HCT116 (cell line): ENCODE measurements at regions not wholly inside any gene's neighbourhood (a gene's known extent, or its start where the extent isn't known, plus 50 kb on each side); places are given as distances from the start of the nearest gene placed in this dataset.

Experiments used
- ATAC-seq: fragments of 200-7000 bp; cut with Tn5 transposase; 2 replicates; pipeline ENCODE4 v1.9.1; 2020; ENCODE audit warnings: mild to moderate bottlenecking, moderate library complexity
- BruUV-seq: library from RNA; stranded (reverse); fragments of 400-500 nt; replicated peaks from 2 replicates; lab custom pipeline; 2021; lab: Mats Ljungman, UMichigan
- CTCF ChIA-PET: fragments of 300-600 bp; sonication (Branson Sonifier 250); formaldehyde crosslinking; loops from one replicate; lab custom pipeline; 2021; ENCODE audit warnings: antibody characterized with exemption; lab: Charles Lee
- POLR2A ChIA-PET: fragments of 300-600, 350-600 bp; sonication (Branson Sonifier 250); formaldehyde crosslinking; loops from one replicate; lab custom pipeline; 2021; ENCODE audit warnings: antibody characterized with exemption; lab: Charles Lee
- RAD21 ChIA-PET, 2 experiments: fragments of 300-600 bp; sonication (Branson Sonifier 250); formaldehyde crosslinking; loops; one replicate each; lab custom pipeline; 2023; ENCODE audit warnings: low total read pairs in 2 of 2; ENCODE audit not compliant: uncharacterized antibody in 2 of 2, unreplicated experiment in 2 of 2, low non-redundant PET in 1 of 2; lab: Charles Lee
- DNase-seq: peaks from one replicate; pipeline ENCODE4 v3.0.0-alpha.2; 2010; ENCODE audit warnings: low read depth, low spot score
- H2AFZ ChIP-seq: fragments of 200-600 bp; shearing (Covaris generic), sonication (generic); 2 replicates; pipeline ENCODE4 v1.6.1; 2017; ENCODE audit warnings: low read depth, mixed run types, mixed read lengths, antibody characterized with exemption, low read length; ENCODE audit not compliant: poor library complexity, severe bottlenecking
- H3K27ac ChIP-seq: 2 replicates; pipeline ENCODE4 v1.5.1; 2012; ENCODE audit warnings: low read depth, low read length
- H3K27me3 ChIP-seq: fragments of 200-600 bp; sonication (generic); 2 replicates; pipeline ENCODE4 v1.6.1; 2016; ENCODE audit warnings: mixed run types, low read length, mixed read lengths; ENCODE audit not compliant: insufficient read depth
- H3K36me3 ChIP-seq, 2 experiments: fragments of 200-500 bp in 1 of 2; fragments of 200-600 bp in 1 of 2; sonication (Bioruptor generic) in 1 of 2; sonication (generic) in 1 of 2; 2 replicates each; pipeline versions ENCODE4 v1.5.1 to v1.6.1; 2014 to 2016; ENCODE audit warnings: low read length in 2 of 2, inconsistent platforms in 1 of 2, mixed read lengths in 1 of 2, mixed run types in 1 of 2; ENCODE audit not compliant: insufficient read depth in 2 of 2, control insufficient read depth in 1 of 2
- H3K4me1 ChIP-seq, 2 experiments: fragments of 200-600 bp in 1 of 2; sonication (generic) in 1 of 2; 2 replicates each; pipeline versions ENCODE4 v1.5.1 to v1.6.1; 2012 to 2017; ENCODE audit warnings: low read length in 2 of 2, inconsistent platforms in 1 of 2, mild to moderate bottlenecking in 1 of 2, mixed read lengths in 1 of 2, mixed run types in 1 of 2, moderate library complexity in 1 of 2; ENCODE audit not compliant: insufficient read depth in 2 of 2, control insufficient read depth in 1 of 2
- H3K4me2 ChIP-seq: fragments of 200-600 bp; sonication (generic); 2 replicates; pipeline ENCODE4 v1.6.1; 2017; ENCODE audit warnings: mixed run types, low read length, mixed read lengths
- H3K4me3 ChIP-seq, 2 experiments: fragments of 200-600 bp in 1 of 2; sonication (generic) in 1 of 2; replicated peaks in 1 of 2; 2 replicates each; pipeline ENCODE4 v1.5.1; 2011 to 2016; ENCODE audit warnings: low read length in 2 of 2, control low read depth in 1 of 2, low read depth in 1 of 2, mild to moderate bottlenecking in 1 of 2, mixed read lengths in 1 of 2, mixed run types in 1 of 2
- H3K79me2 ChIP-seq: fragments of 200-600 bp; sonication (generic); 2 replicates; pipeline ENCODE4 v1.6.1; 2017; ENCODE audit warnings: mild to moderate bottlenecking, mixed run types, low read length, moderate library complexity, mixed read lengths; ENCODE audit not compliant: insufficient read depth
- H3K9ac ChIP-seq: fragments of 200-600 bp; sonication (generic); 2 replicates; pipeline ENCODE4 v1.6.1; 2016; ENCODE audit warnings: low read length, mixed read lengths
- H3K9me2 ChIP-seq: fragments of 200-600 bp; sonication (generic), shearing (Covaris generic); 2 replicates; pipeline ENCODE4 v1.6.1; 2017; ENCODE audit warnings: mixed run types, mild to moderate bottlenecking, moderate library complexity; ENCODE audit not compliant: insufficient read depth
- H3K9me3 ChIP-seq, 2 experiments: fragments of 200-500 bp in 1 of 2; fragments of 200-600 bp in 1 of 2; sonication (Bioruptor generic) in 1 of 2; sonication (generic) in 1 of 2; 2 replicates each; pipeline ENCODE4 v1.6.1; 2014 to 2017; ENCODE audit warnings: low read length in 2 of 2, mixed read lengths in 2 of 2, inconsistent platforms in 1 of 2, low read depth in 1 of 2, mild to moderate bottlenecking in 1 of 2, mixed run types in 1 of 2, moderate library complexity in 1 of 2; ENCODE audit not compliant: control insufficient read depth in 1 of 2, insufficient read depth in 1 of 2
- H4K20me1 ChIP-seq: fragments of 200-600 bp; sonication (generic), shearing (Covaris generic); 2 replicates; pipeline ENCODE4 v1.6.1; 2017; ENCODE audit warnings: mixed run types, mild to moderate bottlenecking, moderate library complexity; ENCODE audit not compliant: insufficient read depth
- CEBPB ChIP-seq: IDR thresholded peaks from 2 replicates; pipeline ENCODE4 v1.6.1; 2012; ENCODE audit warnings: low read depth
- EGR1 ChIP-seq: IDR thresholded peaks from 2 replicates; pipeline ENCODE4 v1.6.1; 2012; ENCODE audit warnings: low read depth
- EZH2 ChIP-seq: fragments of 200-600 bp; sonication (generic); IDR thresholded peaks from 2 replicates; pipeline ENCODE4 v1.6.1; 2017; ENCODE audit warnings: antibody characterized with exemption, mixed run types
- EZH2phosphoT487 ChIP-seq: fragments of 200-600 bp; IDR thresholded peaks from 2 replicates; pipeline ENCODE4 v1.6.1; 2018; ENCODE audit warnings: antibody characterized with exemption, borderline replicate concordance
- FOSL1 ChIP-seq: IDR thresholded peaks from 2 replicates; pipeline ENCODE4 v1.6.1; 2012; ENCODE audit warnings: low read depth
- JUND ChIP-seq: IDR thresholded peaks from 2 replicates; pipeline ENCODE4 v1.6.1; 2012
- POLR2AphosphoS5 ChIP-seq: IDR thresholded peaks from 2 replicates; pipeline ENCODE4 v1.6.1; 2011; ENCODE audit warnings: mild to moderate bottlenecking, low read depth, low read length, moderate library complexity
- RAD21 ChIP-seq: IDR thresholded peaks from 2 replicates; pipeline ENCODE4 v1.6.1; 2012; ENCODE audit warnings: low read depth, mild to moderate bottlenecking
- SIN3A ChIP-seq: IDR thresholded peaks from 2 replicates; pipeline ENCODE4 v1.6.1; 2012; ENCODE audit warnings: low read depth
- SP1 ChIP-seq: IDR thresholded peaks from 2 replicates; pipeline ENCODE4 v1.6.1; 2012; ENCODE audit warnings: low read depth
- SRF ChIP-seq: IDR thresholded peaks from 2 replicates; pipeline ENCODE4 v1.6.1; 2012; ENCODE audit warnings: low read depth
- YY1 ChIP-seq: IDR thresholded peaks from 2 replicates; pipeline ENCODE4 v1.6.1; 2011; ENCODE audit warnings: low read length, low read depth, moderate library complexity, mild to moderate bottlenecking; ENCODE audit not compliant: insufficient replicate concordance; ENCODE audit errors: extremely low read depth
- ZFX ChIP-seq: fragments of 450-650 bp; IDR thresholded peaks from 2 replicates; pipeline ENCODE4 v1.6.1; 2017
- ZNF274 ChIP-seq: fragments of 200-500 bp; sonication (Bioruptor generic); IDR thresholded peaks from 2 replicates; pipeline ENCODE4 v1.6.1; 2014; ENCODE audit warnings: mild to moderate bottlenecking, low read depth, low read length, inconsistent platforms
- intact Hi-C: fragments of 100-400 bp; cut with micrococcal nuclease; formaldehyde crosslinking; loops from 2 replicates; pipeline ENCODE4 v1.10.0; 2022
- TF ChIP-seq, protein P1 (sequence below): IDR thresholded peaks from 2 replicates; pipeline ENCODE4 v1.6.1; 2012; ENCODE audit warnings: low read depth
- TF ChIP-seq, protein P2 (sequence below): IDR thresholded peaks from 2 replicates; pipeline ENCODE4 v1.6.1; 2011; ENCODE audit warnings: mild to moderate bottlenecking, low read length, moderate library complexity; ENCODE audit not compliant: insufficient replicate concordance; ENCODE audit errors: extremely low read depth
- TF ChIP-seq, protein P3 (sequence below), 3 experiments: fragments of 200-600 bp in 1 of 3; sonication (generic) in 1 of 3; IDR thresholded peaks in 2 of 3; conservative IDR thresholded peaks in 1 of 3; 2 replicates each; pipeline ENCODE4 v1.5.1; 2012 to 2017; ENCODE audit warnings: low read depth in 2 of 3, low read length in 2 of 3, antibody characterized with exemption in 1 of 3, borderline replicate concordance in 1 of 3, control low read depth in 1 of 3, mild to moderate bottlenecking in 1 of 3, mixed read lengths in 1 of 3, mixed run types in 1 of 3, moderate library complexity in 1 of 3; ENCODE audit not compliant: insufficient read depth in 1 of 3
- TF ChIP-seq, protein P4 (sequence below): IDR thresholded peaks from 2 replicates; pipeline ENCODE4 v1.6.1; 2012

DNA sequence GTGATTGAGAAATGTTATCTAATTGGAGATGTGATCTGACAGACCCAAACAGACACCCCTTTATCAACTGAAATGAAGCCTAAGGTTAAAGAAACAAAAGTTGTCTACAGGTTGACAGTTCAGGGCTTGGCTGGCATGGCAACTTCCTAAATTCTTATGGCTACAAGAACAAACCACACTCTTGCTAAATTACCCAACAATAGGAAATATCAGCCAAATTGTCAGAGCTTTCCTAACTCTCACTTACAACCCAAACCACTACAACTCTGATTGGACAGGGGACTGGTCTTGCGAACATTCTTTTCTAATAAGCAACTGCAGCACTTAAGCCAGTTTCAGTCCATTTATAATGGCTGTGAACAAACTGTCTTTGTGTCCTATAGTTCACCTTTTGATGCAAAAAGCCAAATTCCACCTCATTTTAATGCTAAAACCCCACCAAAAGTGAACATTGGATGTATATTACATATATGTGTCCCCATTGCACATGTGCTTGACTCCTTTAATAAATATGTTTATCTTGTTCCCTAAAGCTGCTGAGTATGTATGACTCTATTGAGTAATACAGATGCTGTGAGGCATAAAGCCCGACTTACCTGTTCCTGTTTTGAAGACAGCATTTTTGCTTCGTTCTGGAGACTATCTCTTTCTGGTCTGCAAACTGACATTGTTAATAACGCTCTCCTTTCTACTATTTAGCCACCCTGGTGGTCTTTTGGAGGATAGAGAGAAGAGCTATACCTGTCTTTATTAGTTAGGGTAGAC, 101.3 kb upstream of the HMCN1 start:
- no peak for TF ChIP-seq YY1
- no peak for TF ChIP-seq FOSL1
- TF ChIP-seq SIN3A: no peak
- TF ChIP-seq, protein P1, sequence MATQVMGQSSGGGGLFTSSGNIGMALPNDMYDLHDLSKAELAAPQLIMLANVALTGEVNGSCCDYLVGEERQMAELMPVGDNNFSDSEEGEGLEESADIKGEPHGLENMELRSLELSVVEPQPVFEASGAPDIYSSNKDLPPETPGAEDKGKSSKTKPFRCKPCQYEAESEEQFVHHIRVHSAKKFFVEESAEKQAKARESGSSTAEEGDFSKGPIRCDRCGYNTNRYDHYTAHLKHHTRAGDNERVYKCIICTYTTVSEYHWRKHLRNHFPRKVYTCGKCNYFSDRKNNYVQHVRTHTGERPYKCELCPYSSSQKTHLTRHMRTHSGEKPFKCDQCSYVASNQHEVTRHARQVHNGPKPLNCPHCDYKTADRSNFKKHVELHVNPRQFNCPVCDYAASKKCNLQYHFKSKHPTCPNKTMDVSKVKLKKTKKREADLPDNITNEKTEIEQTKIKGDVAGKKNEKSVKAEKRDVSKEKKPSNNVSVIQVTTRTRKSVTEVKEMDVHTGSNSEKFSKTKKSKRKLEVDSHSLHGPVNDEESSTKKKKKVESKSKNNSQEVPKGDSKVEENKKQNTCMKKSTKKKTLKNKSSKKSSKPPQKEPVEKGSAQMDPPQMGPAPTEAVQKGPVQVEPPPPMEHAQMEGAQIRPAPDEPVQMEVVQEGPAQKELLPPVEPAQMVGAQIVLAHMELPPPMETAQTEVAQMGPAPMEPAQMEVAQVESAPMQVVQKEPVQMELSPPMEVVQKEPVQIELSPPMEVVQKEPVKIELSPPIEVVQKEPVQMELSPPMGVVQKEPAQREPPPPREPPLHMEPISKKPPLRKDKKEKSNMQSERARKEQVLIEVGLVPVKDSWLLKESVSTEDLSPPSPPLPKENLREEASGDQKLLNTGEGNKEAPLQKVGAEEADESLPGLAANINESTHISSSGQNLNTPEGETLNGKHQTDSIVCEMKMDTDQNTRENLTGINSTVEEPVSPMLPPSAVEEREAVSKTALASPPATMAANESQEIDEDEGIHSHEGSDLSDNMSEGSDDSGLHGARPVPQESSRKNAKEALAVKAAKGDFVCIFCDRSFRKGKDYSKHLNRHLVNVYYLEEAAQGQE: no peak
- no peak for TF ChIP-seq SRF
- TF ChIP-seq EZH2: no peak
- TF ChIP-seq, protein P2, sequence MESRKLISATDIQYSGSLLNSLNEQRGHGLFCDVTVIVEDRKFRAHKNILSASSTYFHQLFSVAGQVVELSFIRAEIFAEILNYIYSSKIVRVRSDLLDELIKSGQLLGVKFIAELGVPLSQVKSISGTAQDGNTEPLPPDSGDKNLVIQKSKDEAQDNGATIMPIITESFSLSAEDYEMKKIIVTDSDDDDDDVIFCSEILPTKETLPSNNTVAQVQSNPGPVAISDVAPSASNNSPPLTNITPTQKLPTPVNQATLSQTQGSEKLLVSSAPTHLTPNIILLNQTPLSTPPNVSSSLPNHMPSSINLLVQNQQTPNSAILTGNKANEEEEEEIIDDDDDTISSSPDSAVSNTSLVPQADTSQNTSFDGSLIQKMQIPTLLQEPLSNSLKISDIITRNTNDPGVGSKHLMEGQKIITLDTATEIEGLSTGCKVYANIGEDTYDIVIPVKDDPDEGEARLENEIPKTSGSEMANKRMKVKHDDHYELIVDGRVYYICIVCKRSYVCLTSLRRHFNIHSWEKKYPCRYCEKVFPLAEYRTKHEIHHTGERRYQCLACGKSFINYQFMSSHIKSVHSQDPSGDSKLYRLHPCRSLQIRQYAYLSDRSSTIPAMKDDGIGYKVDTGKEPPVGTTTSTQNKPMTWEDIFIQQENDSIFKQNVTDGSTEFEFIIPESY: no peak
- no peak for TF ChIP-seq SP1
- TF ChIP-seq, protein P3, sequence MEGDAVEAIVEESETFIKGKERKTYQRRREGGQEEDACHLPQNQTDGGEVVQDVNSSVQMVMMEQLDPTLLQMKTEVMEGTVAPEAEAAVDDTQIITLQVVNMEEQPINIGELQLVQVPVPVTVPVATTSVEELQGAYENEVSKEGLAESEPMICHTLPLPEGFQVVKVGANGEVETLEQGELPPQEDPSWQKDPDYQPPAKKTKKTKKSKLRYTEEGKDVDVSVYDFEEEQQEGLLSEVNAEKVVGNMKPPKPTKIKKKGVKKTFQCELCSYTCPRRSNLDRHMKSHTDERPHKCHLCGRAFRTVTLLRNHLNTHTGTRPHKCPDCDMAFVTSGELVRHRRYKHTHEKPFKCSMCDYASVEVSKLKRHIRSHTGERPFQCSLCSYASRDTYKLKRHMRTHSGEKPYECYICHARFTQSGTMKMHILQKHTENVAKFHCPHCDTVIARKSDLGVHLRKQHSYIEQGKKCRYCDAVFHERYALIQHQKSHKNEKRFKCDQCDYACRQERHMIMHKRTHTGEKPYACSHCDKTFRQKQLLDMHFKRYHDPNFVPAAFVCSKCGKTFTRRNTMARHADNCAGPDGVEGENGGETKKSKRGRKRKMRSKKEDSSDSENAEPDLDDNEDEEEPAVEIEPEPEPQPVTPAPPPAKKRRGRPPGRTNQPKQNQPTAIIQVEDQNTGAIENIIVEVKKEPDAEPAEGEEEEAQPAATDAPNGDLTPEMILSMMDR (IDR thresholded peaks at IDR 0.05 in 2 of 3, conservative IDR thresholded peaks at IDR 0.05 in 1 of 3; ENCODE audit: borderline replicate concordance in 1 of 3, insufficient read depth in 1 of 3, low read depth in 2 of 3, low read length in 2 of 3): no peak
- no peak for TF ChIP-seq RAD21
- TF ChIP-seq EZH2phosphoT487: no peak
- TF ChIP-seq, protein P4, sequence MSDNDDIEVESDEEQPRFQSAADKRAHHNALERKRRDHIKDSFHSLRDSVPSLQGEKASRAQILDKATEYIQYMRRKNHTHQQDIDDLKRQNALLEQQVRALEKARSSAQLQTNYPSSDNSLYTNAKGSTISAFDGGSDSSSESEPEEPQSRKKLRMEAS: no peak
- TF ChIP-seq ZFX: no peak
- no peak for TF ChIP-seq JUND
- TF ChIP-seq EGR1: no peak
- TF ChIP-seq CEBPB: no peak
- TF ChIP-seq POLR2AphosphoS5: no peak
- no peak for TF ChIP-seq ZNF274
- H2AFZ ChIP-seq: no peak overlapping the region
- H3K27me3 ChIP-seq: no peaks in the 10 kb centered on the region
- ATAC-seq (no peak), DNase-seq (no peak)
- H3K4me1 ChIP-seq: no peaks in the 10 kb centered on the region
- ChIA-PET RAD21 (no interaction called here), POLR2A (no interaction called here), CTCF (no interaction called here)
- no peak overlapping the region for H3K4me3 ChIP-seq
- no peak overlapping the region for H3K4me2 ChIP-seq
- H4K20me1 ChIP-seq: no peaks in the 10 kb centered on the region
- H3K36me3 ChIP-seq: no peaks in the 10 kb centered on the region
- no TSS peak for BruUV-seq
- intact Hi-C loops: no loop called here
- no peaks in the 10 kb centered on the region for H3K9me3 ChIP-seq
- H3K9ac ChIP-seq: no peak overlapping the region
- H3K9me2 ChIP-seq: 0 out of 2 replicates have a peak, but pooled peaks cover 3% of the 10 kb centered on the region
- H3K27ac ChIP-seq: no peak overlapping the region
- H3K79me2 ChIP-seq: no peaks in the 10 kb centered on the region
